Transverse colon (tissue), 4 donors: ENCODE measurements at regions not wholly inside any gene's neighbourhood (a gene's known extent, or its start where the extent isn't known, plus 50 kb on each side); places are given as distances from the start of the nearest gene placed in this dataset.

Experiments used
- DNase-seq: peaks from one replicate; pipeline ENCODE4 v3.0.0-alpha.2; 2019
- H3K27ac ChIP-seq, 4 donors: fragments of 200-600 bp; sonication (generic); 2 replicates each; pipeline ENCODE4 v1.5.1; 2016 to 2018; ENCODE audit warnings: inconsistent platforms in 4 of 4
- H3K27me3 ChIP-seq: fragments of 200-600 bp; sonication (generic); 2 replicates; pipeline ENCODE4 v1.5.1; 2017; ENCODE audit warnings: inconsistent platforms
- H3K36me3 ChIP-seq, 4 donors: fragments of 200-600 bp; sonication (generic); 2 replicates each; pipeline ENCODE4 v1.5.1; 2017 to 2019; ENCODE audit warnings: inconsistent platforms in 4 of 4
- H3K4me1 ChIP-seq, 4 donors: fragments of 200-600 bp; sonication (generic); 2 replicates each; pipeline ENCODE4 v1.5.1; 2017 to 2020; ENCODE audit warnings: inconsistent platforms in 4 of 4
- H3K4me3 ChIP-seq, 4 donors: fragments of 200-600 bp; sonication (generic); 1 replicate in 1 of 4; 2 replicates in 3 of 4; pipeline versions ENCODE4 v1.5.1 to v1.6.1; 2017 to 2019; ENCODE audit warnings: inconsistent platforms in 4 of 4
- H3K9me3 ChIP-seq, 2 donors: fragments of 200-600 bp; sonication (generic); 2 replicates each; pipeline ENCODE4 v1.5.1; 2017 to 2019; ENCODE audit warnings: inconsistent platforms in 2 of 2
- EP300 ChIP-seq: sonication (generic); formaldehyde crosslinking; IDR thresholded peaks from one replicate; pipeline ENCODE4 v1.6.1; 2017; ENCODE audit warnings: antibody characterized with exemption, low read depth
- POLR2A ChIP-seq: fragments of 450-650 bp; IDR thresholded peaks from one replicate; pipeline ENCODE4 v1.6.1; 2016; ENCODE audit warnings: antibody characterized with exemption, mild to moderate bottlenecking, moderate library complexity
- POLR2AphosphoS5 ChIP-seq, 3 donors: sonication (generic); formaldehyde crosslinking; IDR thresholded peaks; one replicate each; pipeline ENCODE4 v1.6.1; 2016; ENCODE audit warnings: antibody characterized with exemption in 3 of 3
- WGBS, 2 donors: methylation state at CpG; one replicate each; pipeline ENCODE4 v1.1.5; 2018; ENCODE audit warnings: low coverage in 1 of 2; 5-methylcytosine and 5-hydroxymethylcytosine counted together
- in situ Hi-C, 4 donors: fragments of 200-750 bp; cut with MboI; loops; one replicate each; pipeline versions ENCODE4 v1.15.0 to v1.15.1; 2017; ENCODE audit warnings: low sequenced_read_pairs in 3 of 4, low pct_ligation_motif_present in 1 of 4, low pct_unique_long_range_greater_than_20kb in 1 of 4
- intact Hi-C: fragments of 100-400 bp; cut with DNase I; formaldehyde crosslinking; loops from one replicate; pipeline ENCODE4 v1.15.1; 2023; ENCODE audit warnings: low total_unique reads
- TF ChIP-seq, protein P1 (sequence below), 5 experiments: fragments of 200-600 bp in 3 of 5; fragments of 450-650 bp in 2 of 5; sonication (generic) in 3 of 5; IDR thresholded peaks; 1 replicate in 2 of 5; 2 replicates in 3 of 5; pipeline ENCODE4 v1.5.1; 2016 to 2017; ENCODE audit warnings: antibody characterized with exemption in 5 of 5, inconsistent platforms in 3 of 5, mild to moderate bottlenecking in 2 of 5, moderate library complexity in 1 of 5

DNA sequence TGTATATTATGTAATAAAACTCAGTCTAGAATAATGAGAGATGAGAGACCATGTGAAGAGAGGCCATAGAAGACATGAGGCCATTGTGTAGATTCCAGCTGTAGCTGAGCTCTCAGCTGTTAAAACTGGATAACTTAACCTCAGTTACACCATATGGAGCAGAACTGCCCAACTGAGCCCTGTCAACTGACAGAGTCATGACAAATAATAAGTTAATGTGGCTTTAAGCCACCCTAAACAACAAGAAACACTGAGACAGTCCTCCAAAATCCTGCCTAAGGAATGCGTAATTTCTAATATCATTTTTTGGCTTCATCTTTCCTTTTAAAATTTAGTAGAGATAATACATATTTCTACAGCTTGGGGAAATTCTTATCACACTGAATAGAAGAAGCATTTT lies 580.0 kb upstream of the RGS18 start:
- no peak overlapping the region for H3K27ac ChIP-seq
- H3K4me1 ChIP-seq = no peaks in the 10 kb centered on the region
- H3K4me3 ChIP-seq = no peak overlapping the region
- no peaks in the 10 kb centered on the region for H3K9me3 ChIP-seq
- H3K27me3 ChIP-seq = no peaks in the 10 kb centered on the region
- intact Hi-C loops (no loop called here), in situ Hi-C loops (no loop called here)
- TF ChIP-seq POLR2AphosphoS5 (IDR thresholded peaks at IDR 0.05) = no peak
- DNase-seq = no peak
- WGBS, 2 donors = 82 to 91% methylated on average over 1 of the region's 1 CpG
- no peaks in the 10 kb centered on the region for H3K36me3 ChIP-seq

DNA sequence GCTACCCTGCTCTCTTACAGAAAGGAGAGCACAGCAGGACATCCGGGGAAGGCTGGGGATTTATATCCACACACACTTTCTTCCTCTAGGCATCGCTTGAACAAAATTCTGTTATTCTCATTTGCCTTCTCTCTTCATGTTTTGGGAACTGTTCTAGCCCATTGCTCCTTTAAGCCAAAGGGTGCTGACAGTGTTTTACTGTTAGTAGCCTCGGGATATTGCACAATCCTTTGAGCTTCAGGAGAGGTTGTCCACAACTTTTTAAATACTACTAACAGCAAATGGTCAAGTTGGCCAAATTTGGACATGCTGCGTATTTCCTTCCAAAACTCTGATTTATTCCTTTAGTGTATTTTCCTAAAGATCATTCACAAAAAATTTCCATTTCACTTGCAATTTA lies 579.2 kb upstream of the RGS18 start:
- intact Hi-C loops (no loop called here), in situ Hi-C loops (no loop called here)
- DNase-seq = no peak
- Histone ChIP-seq H3K4me1 (no peaks in the 10 kb centered on the region), H3K27ac (no peak overlapping the region), H3K4me3 (no peak overlapping the region), H3K9me3 (no peaks in the 10 kb centered on the region), H3K27me3 (no peaks in the 10 kb centered on the region), H3K36me3 (no peaks in the 10 kb centered on the region)
- TF ChIP-seq POLR2AphosphoS5 (IDR thresholded peaks at IDR 0.05) (no peak), EP300 (no peak), POLR2A (no peak)
- TF ChIP-seq, protein P1, sequence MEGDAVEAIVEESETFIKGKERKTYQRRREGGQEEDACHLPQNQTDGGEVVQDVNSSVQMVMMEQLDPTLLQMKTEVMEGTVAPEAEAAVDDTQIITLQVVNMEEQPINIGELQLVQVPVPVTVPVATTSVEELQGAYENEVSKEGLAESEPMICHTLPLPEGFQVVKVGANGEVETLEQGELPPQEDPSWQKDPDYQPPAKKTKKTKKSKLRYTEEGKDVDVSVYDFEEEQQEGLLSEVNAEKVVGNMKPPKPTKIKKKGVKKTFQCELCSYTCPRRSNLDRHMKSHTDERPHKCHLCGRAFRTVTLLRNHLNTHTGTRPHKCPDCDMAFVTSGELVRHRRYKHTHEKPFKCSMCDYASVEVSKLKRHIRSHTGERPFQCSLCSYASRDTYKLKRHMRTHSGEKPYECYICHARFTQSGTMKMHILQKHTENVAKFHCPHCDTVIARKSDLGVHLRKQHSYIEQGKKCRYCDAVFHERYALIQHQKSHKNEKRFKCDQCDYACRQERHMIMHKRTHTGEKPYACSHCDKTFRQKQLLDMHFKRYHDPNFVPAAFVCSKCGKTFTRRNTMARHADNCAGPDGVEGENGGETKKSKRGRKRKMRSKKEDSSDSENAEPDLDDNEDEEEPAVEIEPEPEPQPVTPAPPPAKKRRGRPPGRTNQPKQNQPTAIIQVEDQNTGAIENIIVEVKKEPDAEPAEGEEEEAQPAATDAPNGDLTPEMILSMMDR (IDR thresholded peaks at IDR 0.05) = no peak
- WGBS, 2 donors = 76 to 80% methylated on average over 4 of the region's 4 CpGs

DNA sequence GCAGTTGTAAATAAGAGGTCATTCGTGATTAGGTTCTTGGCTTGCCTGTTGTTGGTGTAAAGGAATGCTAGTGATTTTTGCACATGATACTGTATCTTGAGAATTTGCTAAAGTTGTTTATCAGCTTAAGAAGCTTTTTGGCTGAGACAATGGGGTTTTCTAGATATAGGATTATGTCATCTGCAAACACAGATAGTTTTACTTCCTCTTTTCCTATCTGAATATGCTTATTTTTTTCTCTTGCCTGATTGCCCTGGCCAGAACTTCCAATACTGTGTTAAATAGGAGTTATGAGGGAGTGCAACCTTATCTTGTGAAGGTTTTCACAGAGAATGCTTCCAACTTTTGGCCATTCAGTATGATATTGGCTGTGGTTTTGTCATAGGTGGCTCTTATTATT lies 576.1 kb upstream of the RGS18 start:
- Histone ChIP-seq H3K27ac (no peak overlapping the region), H3K9me3 (no peaks in the 10 kb centered on the region), H3K36me3 (no peaks in the 10 kb centered on the region), H3K4me3 (no peak overlapping the region), H3K27me3 (no peaks in the 10 kb centered on the region), H3K4me1 (no peaks in the 10 kb centered on the region)
- in situ Hi-C loops (no loop called here), intact Hi-C loops (no loop called here)
- no peak for DNase-seq
- TF ChIP-seq, protein P1 (IDR thresholded peaks at IDR 0.05) = no peak
- no peak for TF ChIP-seq POLR2A
- 38 to 45% methylated on average over 1 of the region's 1 CpG for WGBS, 2 donors

DNA sequence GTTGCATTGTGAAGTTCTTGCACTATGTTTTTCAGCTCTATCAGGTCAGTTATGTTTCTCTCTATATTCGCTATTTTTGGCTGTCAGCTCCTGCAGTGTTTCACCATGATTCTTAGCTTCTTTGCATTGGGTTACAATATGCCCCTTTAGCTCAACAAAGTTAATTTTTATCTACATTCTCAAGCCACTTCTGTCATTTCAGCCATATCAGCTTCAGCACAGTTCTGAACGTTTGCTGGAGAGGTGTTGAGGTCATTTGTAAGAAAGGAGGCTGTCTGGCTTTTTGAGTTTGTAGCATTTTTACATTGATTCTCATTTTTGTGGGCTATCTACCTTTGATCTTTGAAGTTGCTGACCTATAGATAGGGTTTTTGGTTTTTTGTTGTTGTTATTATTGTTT lies 573.2 kb upstream of the RGS18 start:
- Histone ChIP-seq H3K4me1 (no peaks in the 10 kb centered on the region), H3K4me3 (no peak overlapping the region), H3K36me3 (no peaks in the 10 kb centered on the region), H3K9me3 (no peaks in the 10 kb centered on the region), H3K27me3 (no peaks in the 10 kb centered on the region), H3K27ac (no peak overlapping the region)
- in situ Hi-C loops (no loop called here), intact Hi-C loops (no loop called here)
- TF ChIP-seq, protein P1 (IDR thresholded peaks at IDR 0.05) = no peak
- TF ChIP-seq POLR2A = no peak
- no peak for TF ChIP-seq EP300
- TF ChIP-seq POLR2AphosphoS5 (IDR thresholded peaks at IDR 0.05) = no peak
- WGBS, 2 donors = 59 to 88% methylated on average over 1 to 2 of the region's 2 CpGs
- no peak for DNase-seq

DNA sequence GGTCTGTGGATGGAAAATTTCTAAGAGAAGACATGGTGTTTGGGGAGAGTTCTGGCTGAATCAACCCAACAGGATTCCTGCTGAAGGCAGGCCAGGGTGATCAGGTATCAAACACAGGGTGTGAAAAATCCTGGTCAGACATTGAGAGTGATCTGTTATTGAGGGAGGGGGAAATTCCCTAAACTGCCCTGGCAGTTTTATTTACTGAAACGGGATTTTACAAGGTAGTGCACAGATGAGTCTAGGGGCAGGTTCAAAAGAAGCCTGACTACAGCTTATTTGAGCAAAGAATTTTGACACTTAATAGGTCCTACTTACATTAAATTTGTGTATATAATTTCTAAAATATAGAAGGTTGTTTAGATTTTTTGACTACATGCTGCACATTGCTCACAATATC lies 569.4 kb upstream of the RGS18 start:
- H3K4me1 ChIP-seq = no peaks in the 10 kb centered on the region
- in situ Hi-C loops (no loop called here), intact Hi-C loops (no loop called here)
- H3K36me3 ChIP-seq = no peaks in the 10 kb centered on the region
- no peaks in the 10 kb centered on the region for H3K27me3 ChIP-seq
- H3K9me3 ChIP-seq = no peaks in the 10 kb centered on the region
- no peak overlapping the region for H3K27ac ChIP-seq
- 30 to 50% methylated on average over 1 of the region's 1 CpG for WGBS, 2 donors
- TF ChIP-seq POLR2A = no peak
- H3K4me3 ChIP-seq = no peak overlapping the region
- no peak for DNase-seq
